OCI-LY7 (cell line): ENCODE measurements at regions not wholly inside any gene's neighbourhood (a gene's known extent, or its start where the extent isn't known, plus 50 kb on each side); places are given as distances from the start of the nearest gene placed in this dataset.

Source experiments
- BruUV-seq: library from RNA; stranded (reverse); fragments of 400-500 nt; replicated peaks from 2 replicates; lab custom pipeline; 2021; lab: Mats Ljungman, UMichigan
- CTCF ChIA-PET: fragments of 300-600 bp; sonication (Branson Sonifier 250); formaldehyde crosslinking; loops from one replicate; lab custom pipeline; 2022; ENCODE audit warnings: antibody characterized with exemption; ENCODE audit not compliant: unreplicated experiment; lab: Charles Lee
- POLR2A ChIA-PET: fragments of 300-600 bp; sonication (Branson Sonifier 250); formaldehyde crosslinking; loops from one replicate; lab custom pipeline; 2022; ENCODE audit warnings: antibody characterized with exemption; lab: Charles Lee
- DNase-seq: peaks from one replicate; pipeline ENCODE4 v3.0.0-alpha.2; 2015; ENCODE audit warnings: low spot score
- H2AFZ ChIP-seq: fragments of 200-600 bp; sonication (generic), shearing (Covaris generic); 2 replicates; pipeline ENCODE4 v1.6.1; 2014; ENCODE audit warnings: mild to moderate bottlenecking, antibody characterized with exemption, low read length, moderate library complexity
- H3K27ac ChIP-seq: fragments of 200-600 bp; sonication (generic); 2 replicates; pipeline ENCODE4 v1.5.1; 2014; ENCODE audit warnings: mixed run types, low read depth, mild to moderate bottlenecking, moderate library complexity, low read length, inconsistent platforms; ENCODE audit not compliant: poor library complexity, severe bottlenecking
- H3K36me3 ChIP-seq: fragments of 200-600 bp; sonication (generic); 2 replicates; pipeline ENCODE4 v1.6.1; 2014; ENCODE audit warnings: mild to moderate bottlenecking, antibody characterized with exemption, low read length, moderate library complexity, mixed read lengths; ENCODE audit not compliant: insufficient read depth
- H3K4me1 ChIP-seq: fragments of 200-600 bp; sonication (generic); 2 replicates; pipeline ENCODE4 v1.5.1; 2014; ENCODE audit warnings: mild to moderate bottlenecking, low read length; ENCODE audit not compliant: insufficient read depth, poor library complexity, severe bottlenecking
- H3K4me2 ChIP-seq: fragments of 200-600 bp; sonication (generic); 2 replicates; pipeline ENCODE4 v1.6.1; 2014; ENCODE audit warnings: mild to moderate bottlenecking, low read length
- H3K4me3 ChIP-seq: fragments of 200-600 bp; sonication (generic); 2 replicates; pipeline ENCODE4 v1.5.1; 2014; ENCODE audit warnings: mild to moderate bottlenecking, low read depth, low read length; ENCODE audit not compliant: poor library complexity, severe bottlenecking
- H3K79me2 ChIP-seq: fragments of 200-600 bp; sonication (generic); 2 replicates; pipeline ENCODE4 v1.6.1; 2016; ENCODE audit warnings: low read depth, mild to moderate bottlenecking, low read length, moderate library complexity, mixed read lengths; ENCODE audit not compliant: insufficient read depth
- H3K9me2 ChIP-seq: fragments of 200-600 bp; sonication (generic); 2 replicates; pipeline ENCODE4 v1.6.1; 2016; ENCODE audit warnings: mild to moderate bottlenecking, low read length, mixed read lengths; ENCODE audit not compliant: insufficient read depth
- H3K9me3 ChIP-seq: fragments of 200-600 bp; sonication (generic); 2 replicates; pipeline ENCODE4 v1.6.1; 2014; ENCODE audit warnings: mild to moderate bottlenecking, mixed run types, low read length, mixed read lengths
- H4K20me1 ChIP-seq: fragments of 200-600 bp; sonication (generic); 2 replicates; pipeline ENCODE4 v1.6.1; 2014; ENCODE audit warnings: mild to moderate bottlenecking, antibody characterized with exemption, low read length, moderate library complexity, mixed read lengths; ENCODE audit not compliant: insufficient read depth
- EZH2phosphoT487 ChIP-seq: fragments of 200-600 bp; sonication (generic); IDR thresholded peaks from 2 replicates; pipeline ENCODE4 v1.6.1; 2018; ENCODE audit warnings: low read depth, borderline replicate concordance, mild to moderate bottlenecking, mixed run types, antibody characterized with exemption, low read length, moderate library complexity, mixed read lengths
- intact Hi-C: fragments of 100-400 bp; cut with micrococcal nuclease; formaldehyde crosslinking; loops from one replicate; pipeline ENCODE4 v1.10.0; 2022; ENCODE audit not compliant: unreplicated experiment
- TF ChIP-seq, protein P1 (sequence below): fragments of 200-600 bp; sonication (generic); conservative IDR thresholded peaks from 2 replicates; pipeline ENCODE4 v1.5.1; 2014; ENCODE audit warnings: mild to moderate bottlenecking, antibody characterized with exemption, low read length, moderate library complexity, mixed read lengths

DNA sequence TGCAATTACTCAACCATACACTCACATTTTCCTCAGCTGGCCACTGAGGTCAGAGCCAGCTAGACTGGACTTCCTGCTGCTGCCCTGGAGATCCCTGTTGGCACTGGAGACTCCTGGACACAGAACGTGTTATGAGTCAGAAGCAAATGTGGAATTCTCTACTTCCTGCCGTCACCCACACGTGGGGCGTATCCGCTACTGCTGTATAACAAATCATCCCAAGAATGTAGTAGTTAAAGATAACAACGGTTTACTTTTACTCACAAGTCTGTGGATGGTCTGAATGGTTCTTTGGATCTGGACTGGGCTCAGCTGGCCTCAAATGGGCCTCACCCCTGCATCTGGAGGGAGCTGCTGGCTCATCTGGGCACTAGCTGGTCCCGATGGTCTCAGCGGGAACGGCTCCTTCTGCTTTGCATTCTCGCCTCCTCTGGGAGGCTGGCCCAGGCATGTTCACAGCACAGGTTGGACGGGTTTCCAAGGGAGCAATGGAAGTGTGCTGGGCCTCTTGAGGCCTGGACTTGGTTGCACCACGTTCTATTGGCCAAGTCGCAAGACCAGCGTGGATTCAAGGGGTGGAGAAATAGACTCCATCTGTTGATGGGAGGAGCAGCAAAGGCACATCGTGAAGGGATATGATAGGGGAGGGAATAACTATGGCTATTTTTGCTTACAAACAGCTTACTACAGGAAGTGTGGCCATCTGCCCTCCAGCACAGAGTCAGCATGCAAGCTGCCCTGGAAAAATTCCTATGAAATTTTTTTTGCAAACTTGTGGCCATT lies 118.5 kb downstream of the SNX5 start:
- H3K9me3 ChIP-seq = peaks cover 10% of the 10 kb centered on the region; the same call in 1 of the 2 replicates
- H3K79me2 ChIP-seq = no peaks in the 10 kb centered on the region
- no peak overlapping the region for H2AFZ ChIP-seq
- no peak for DNase-seq
- no peak overlapping the region for H3K4me2 ChIP-seq
- peaks cover 57% of the 10 kb centered on the region for H3K4me1 ChIP-seq
- POLR2A ChIA-PET = interaction anchor here (2.1 kb wide), 1 partner anchor 7 kb away, joined by 9 read pairs; no protein-coding TSS in a partner anchor
- CTCF ChIA-PET = no interaction called here
- TF ChIP-seq EZH2phosphoT487 = no peak
- TF ChIP-seq, protein P1, sequence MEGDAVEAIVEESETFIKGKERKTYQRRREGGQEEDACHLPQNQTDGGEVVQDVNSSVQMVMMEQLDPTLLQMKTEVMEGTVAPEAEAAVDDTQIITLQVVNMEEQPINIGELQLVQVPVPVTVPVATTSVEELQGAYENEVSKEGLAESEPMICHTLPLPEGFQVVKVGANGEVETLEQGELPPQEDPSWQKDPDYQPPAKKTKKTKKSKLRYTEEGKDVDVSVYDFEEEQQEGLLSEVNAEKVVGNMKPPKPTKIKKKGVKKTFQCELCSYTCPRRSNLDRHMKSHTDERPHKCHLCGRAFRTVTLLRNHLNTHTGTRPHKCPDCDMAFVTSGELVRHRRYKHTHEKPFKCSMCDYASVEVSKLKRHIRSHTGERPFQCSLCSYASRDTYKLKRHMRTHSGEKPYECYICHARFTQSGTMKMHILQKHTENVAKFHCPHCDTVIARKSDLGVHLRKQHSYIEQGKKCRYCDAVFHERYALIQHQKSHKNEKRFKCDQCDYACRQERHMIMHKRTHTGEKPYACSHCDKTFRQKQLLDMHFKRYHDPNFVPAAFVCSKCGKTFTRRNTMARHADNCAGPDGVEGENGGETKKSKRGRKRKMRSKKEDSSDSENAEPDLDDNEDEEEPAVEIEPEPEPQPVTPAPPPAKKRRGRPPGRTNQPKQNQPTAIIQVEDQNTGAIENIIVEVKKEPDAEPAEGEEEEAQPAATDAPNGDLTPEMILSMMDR = no peak
- no peak overlapping the region for H3K27ac ChIP-seq
- no peaks in the 10 kb centered on the region; the same call in 1 of the 2 replicates for H3K36me3 ChIP-seq
- H4K20me1 ChIP-seq = no peaks in the 10 kb centered on the region
- no peaks in the 10 kb centered on the region for H3K9me2 ChIP-seq
- intact Hi-C loops = no loop called here
- no peak overlapping the region for H3K4me3 ChIP-seq
- no TSS peak for BruUV-seq

DNA sequence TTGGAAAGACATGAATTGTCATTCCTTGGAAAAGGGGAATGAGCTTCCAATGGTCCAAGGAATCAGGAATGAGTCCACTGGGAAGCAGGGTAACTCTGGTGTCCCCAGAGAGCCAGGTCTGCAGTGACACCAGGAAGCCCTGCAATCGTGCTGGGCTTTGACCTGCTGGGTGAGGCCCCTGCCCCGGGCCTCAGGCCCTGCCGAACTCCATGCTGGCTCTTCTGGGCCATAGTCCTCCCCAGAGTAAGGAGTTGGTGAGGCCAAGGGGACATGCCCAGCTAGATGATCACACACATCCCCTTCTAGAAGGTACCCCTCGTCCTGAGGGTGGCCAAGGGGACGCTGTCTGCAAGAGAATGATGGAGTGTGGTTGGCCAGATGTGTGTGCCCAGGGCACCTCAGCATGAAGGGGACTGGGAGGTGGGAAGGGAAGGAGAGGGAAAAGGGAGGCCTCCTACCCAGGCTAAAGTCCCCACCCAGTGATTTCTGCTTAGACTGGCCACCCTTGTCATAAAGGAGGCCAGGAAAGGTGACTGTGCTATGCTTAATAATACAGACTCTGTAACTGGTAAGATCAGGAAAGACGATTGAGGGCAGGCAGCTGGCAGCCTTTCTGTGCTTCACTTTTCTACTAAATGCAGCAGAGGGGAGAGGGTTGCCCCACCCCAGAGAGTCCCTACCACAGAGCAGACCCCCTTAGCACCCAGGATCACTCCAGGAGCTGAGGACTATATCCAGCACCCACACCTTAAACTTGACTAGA lies 119.3 kb downstream of the SNX5 start:
- CTCF ChIA-PET = no interaction called here
- Histone ChIP-seq H3K79me2 (no peaks in the 10 kb centered on the region), H3K27ac (peak overlapping the region; percentile 85), H3K4me1 (peaks cover 56% of the 10 kb centered on the region), H3K36me3 (no peaks in the 10 kb centered on the region; the same call in 1 of the 2 replicates), H3K9me3 (peaks cover 10% of the 10 kb centered on the region; the same call in 1 of the 2 replicates), H3K4me3 (no peak overlapping the region), H4K20me1 (no peaks in the 10 kb centered on the region), H3K4me2 (peak overlapping the region; percentile 72), H3K9me2 (no peaks in the 10 kb centered on the region), H2AFZ (no peak overlapping the region)
- no TSS peak for BruUV-seq
- POLR2A ChIA-PET = interaction anchor here (0.6 to 2.1 kb wide), 6 partner anchors 8 to 1130 kb away, joined by 3 to 9 read pairs (median 3); no protein-coding TSS in a partner anchor
- TF ChIP-seq, protein P1 = no peak
- TF ChIP-seq EZH2phosphoT487 = no peak
- intact Hi-C loops = no loop called here
- no peak for DNase-seq
